Skin epidermis (tissue), 12 donors: ENCODE measurements at regions not wholly inside any gene's neighbourhood (a gene's known extent, or its start where the extent isn't known, plus 50 kb on each side); places are given as distances from the start of the nearest gene placed in this dataset.
"Not testable (repeated sequence)": the region's sequence is repeated elsewhere in the genome, so short reads cannot be mapped to it uniquely, and the experiment has no call there.

Source experiments
- H3K27ac ChIP-seq, 21 experiments: fragments of 200-600 bp; sonication (generic) in 11 of 21; one replicate each; pipeline ENCODE4 v1.5.0; 2020; ENCODE audit warnings: mild to moderate bottlenecking in 3 of 21, inconsistent platforms in 2 of 21, moderate library complexity in 2 of 21
- H3K4me3 ChIP-seq, 7 experiments: fragments of 200-600 bp; sonication (generic) in 2 of 7; one replicate each; pipeline ENCODE4 v1.5.0; 2020; ENCODE audit warnings: inconsistent platforms in 2 of 7, mild to moderate bottlenecking in 2 of 7, moderate library complexity in 1 of 7

GRCh38 chr14:49050822-49051221 lies 535.4 kb downstream of the RPS29 start:
- Histone ChIP-seq H3K4me3 (no peak overlapping the region), H3K27ac (no peak overlapping the region)

GRCh38 chr14:49049711-49050110 lies 536.5 kb downstream of the RPS29 start:
- Histone ChIP-seq H3K4me3 (no peak overlapping the region), H3K27ac (no peak overlapping the region)

GRCh38 chr14:49044981-49045380 lies 541.2 kb downstream of the RPS29 start:
- Histone ChIP-seq H3K4me3 (no peak overlapping the region), H3K27ac (no peak overlapping the region)

- Histone ChIP-seq H3K4me3 (no peak overlapping the region), H3K27ac (no peak overlapping the region)
Measured at GRCh38 chr14:49036984-49037516, 549.1 kb downstream of the RPS29 start.

GRCh38 chr14:49036266-49036665 lies 549.9 kb downstream of the RPS29 start:
- H3K27ac ChIP-seq: no peak overlapping the region
- H3K4me3 ChIP-seq: no peak overlapping the region

- Histone ChIP-seq H3K4me3 (no peak overlapping the region), H3K27ac (no peak overlapping the region)
Measured at GRCh38 chr14:49033131-49033530, 553.0 kb downstream of the RPS29 start.

GRCh38 chr14:49031710-49032109 lies 554.5 kb downstream of the RPS29 start:
- H3K27ac ChIP-seq, H3K4me3 ChIP-seq: not testable (repeated sequence)

GRCh38 chr14:49019467-49020115 lies 566.6 kb downstream of the RPS29 start:
- no peak overlapping the region for H3K4me3 ChIP-seq
- no peak overlapping the region for H3K27ac ChIP-seq

GRCh38 chr14:49017447-49017846 lies 568.7 kb downstream of the RPS29 start:
- Histone ChIP-seq H3K27ac (no peak overlapping the region), H3K4me3 (no peak overlapping the region)

- Histone ChIP-seq H3K4me3 (no peak overlapping the region), H3K27ac (no peak overlapping the region)
Measured at GRCh38 chr14:49016381-49016780, 569.8 kb downstream of the RPS29 start.

- Histone ChIP-seq H3K27ac (no peak overlapping the region), H3K4me3 (no peak overlapping the region)
Measured at GRCh38 chr14:49014476-49014875, 571.7 kb downstream of the RPS29 start.

GRCh38 chr14:49008363-49008762 lies 577.8 kb downstream of the RPS29 start:
- no peak overlapping the region for H3K4me3 ChIP-seq
- no peak overlapping the region for H3K27ac ChIP-seq

GRCh38 chr14:48991141-48991540 lies 595.0 kb downstream of the RPS29 start:
- Histone ChIP-seq H3K4me3 (no peak overlapping the region), H3K27ac (no peak overlapping the region)

GRCh38 chr14:48983351-48983888 lies 602.8 kb downstream of the RPS29 start:
- Histone ChIP-seq H3K27ac (no peak overlapping the region), H3K4me3 (no peak overlapping the region)

- no peak overlapping the region for H3K27ac ChIP-seq
- H3K4me3 ChIP-seq: no peak overlapping the region
Measured at GRCh38 chr14:48974994-48975393, 611.2 kb downstream of the RPS29 start.

- Histone ChIP-seq H3K4me3 (no peak overlapping the region), H3K27ac (no peak overlapping the region)
Measured at GRCh38 chr14:48973151-48973550, 613.0 kb downstream of the RPS29 start.

- Histone ChIP-seq H3K4me3 (no peak overlapping the region), H3K27ac (no peak overlapping the region)
Measured at GRCh38 chr14:48970943-48971342, 615.2 kb downstream of the RPS29 start.

GRCh38 chr14:48967419-48967818 lies 618.8 kb downstream of the RPS29 start:
- Histone ChIP-seq H3K27ac (no peak overlapping the region), H3K4me3 (no peak overlapping the region)

- no peak overlapping the region for H3K27ac ChIP-seq
- no peak overlapping the region for H3K4me3 ChIP-seq
Measured at GRCh38 chr14:48963231-48963790, 622.9 kb downstream of the RPS29 start.

GRCh38 chr14:48957486-48957885 lies 628.7 kb downstream of the RPS29 start:
- Histone ChIP-seq H3K4me3 (no peak overlapping the region), H3K27ac (no peak overlapping the region)

GRCh38 chr14:48955857-48956256 lies 630.3 kb downstream of the RPS29 start:
- H3K27ac ChIP-seq: no peak overlapping the region

More at GRCh38 chr14:48955857-48956256, 630.3 kb downstream of the RPS29 start:
- H3K4me3 ChIP-seq: no peak overlapping the region
